ENCODE measurements at regions not wholly inside any gene's neighbourhood (a gene's known extent, or its start where the extent isn't known, plus 50 kb on each side); places are given as distances from the start of the nearest gene placed in this dataset.
"Not testable (repeated sequence)": the region's sequence is repeated elsewhere in the genome, so short reads cannot be mapped to it uniquely, and the experiment has no call there.

DNA sequence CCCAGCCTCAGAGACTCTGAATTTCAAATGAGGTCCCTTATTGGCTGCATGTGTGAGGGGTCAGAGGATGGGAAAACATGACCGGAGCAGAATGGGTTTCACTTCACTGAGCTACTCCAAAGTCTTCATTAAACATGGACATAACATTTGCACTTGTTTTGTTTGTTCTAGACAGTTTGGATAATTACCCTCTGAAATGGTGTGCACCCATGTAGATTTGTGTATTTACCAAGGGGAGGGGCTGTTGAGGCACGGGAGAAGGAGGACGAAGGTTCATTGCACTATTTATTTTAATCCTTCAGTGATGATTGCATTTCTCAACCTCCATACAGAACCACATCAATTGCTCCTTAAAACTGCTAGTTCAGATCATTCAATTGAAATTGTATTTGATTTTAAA is 364.2 kb downstream of the TFAP2B start:
- TF ChIP-seq, protein P1, sequence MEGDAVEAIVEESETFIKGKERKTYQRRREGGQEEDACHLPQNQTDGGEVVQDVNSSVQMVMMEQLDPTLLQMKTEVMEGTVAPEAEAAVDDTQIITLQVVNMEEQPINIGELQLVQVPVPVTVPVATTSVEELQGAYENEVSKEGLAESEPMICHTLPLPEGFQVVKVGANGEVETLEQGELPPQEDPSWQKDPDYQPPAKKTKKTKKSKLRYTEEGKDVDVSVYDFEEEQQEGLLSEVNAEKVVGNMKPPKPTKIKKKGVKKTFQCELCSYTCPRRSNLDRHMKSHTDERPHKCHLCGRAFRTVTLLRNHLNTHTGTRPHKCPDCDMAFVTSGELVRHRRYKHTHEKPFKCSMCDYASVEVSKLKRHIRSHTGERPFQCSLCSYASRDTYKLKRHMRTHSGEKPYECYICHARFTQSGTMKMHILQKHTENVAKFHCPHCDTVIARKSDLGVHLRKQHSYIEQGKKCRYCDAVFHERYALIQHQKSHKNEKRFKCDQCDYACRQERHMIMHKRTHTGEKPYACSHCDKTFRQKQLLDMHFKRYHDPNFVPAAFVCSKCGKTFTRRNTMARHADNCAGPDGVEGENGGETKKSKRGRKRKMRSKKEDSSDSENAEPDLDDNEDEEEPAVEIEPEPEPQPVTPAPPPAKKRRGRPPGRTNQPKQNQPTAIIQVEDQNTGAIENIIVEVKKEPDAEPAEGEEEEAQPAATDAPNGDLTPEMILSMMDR (IDR thresholded peaks at IDR 0.05): no peak
- Histone ChIP-seq H3K27me3 (no peaks in the 10 kb centered on the region), H3K4me1 (ENCODE audit: control insufficient read depth in 1 of 2, insufficient read depth in 1 of 2, low read depth in 1 of 2, low read length in 1 of 2) (no peaks in the 10 kb centered on the region), H3K9me3 (no peaks in the 10 kb centered on the region), H3K27ac (no peak overlapping the region), H3K36me3 (no peaks in the 10 kb centered on the region), H3K4me3 (ENCODE audit: low read depth in 1 of 2, low read length in 1 of 2) (no peak overlapping the region)

DNA sequence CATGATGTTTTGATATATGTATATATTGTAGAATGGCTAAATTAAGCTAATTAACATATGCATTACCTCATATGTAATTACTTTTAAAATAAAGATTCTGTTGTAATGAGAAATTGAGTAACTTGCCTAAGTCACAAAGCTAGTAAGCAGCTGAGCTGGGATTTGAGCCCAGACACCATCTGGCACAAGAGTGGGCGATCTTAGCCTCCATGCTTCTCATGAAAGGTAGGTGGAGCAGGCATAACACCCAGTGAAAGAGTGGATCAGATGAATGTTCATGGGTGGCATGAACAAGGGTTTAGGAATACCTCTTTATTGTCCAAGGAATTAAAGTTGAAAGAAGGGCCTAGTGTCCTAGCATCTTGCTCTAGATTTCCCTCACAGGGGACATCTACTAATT is 365.4 kb downstream of the TFAP2B start:
- Histone ChIP-seq H3K4me3 (ENCODE audit: low read depth in 1 of 2, low read length in 1 of 2) (no peak overlapping the region), H3K36me3 (no peaks in the 10 kb centered on the region), H3K27me3 (no peaks in the 10 kb centered on the region), H3K4me1 (ENCODE audit: control insufficient read depth in 1 of 2, insufficient read depth in 1 of 2, low read depth in 1 of 2, low read length in 1 of 2) (no peaks in the 10 kb centered on the region), H3K27ac (no peak overlapping the region), H3K9me3 (no peaks in the 10 kb centered on the region)
- TF ChIP-seq, protein P1 (IDR thresholded peaks at IDR 0.05): no peak

DNA sequence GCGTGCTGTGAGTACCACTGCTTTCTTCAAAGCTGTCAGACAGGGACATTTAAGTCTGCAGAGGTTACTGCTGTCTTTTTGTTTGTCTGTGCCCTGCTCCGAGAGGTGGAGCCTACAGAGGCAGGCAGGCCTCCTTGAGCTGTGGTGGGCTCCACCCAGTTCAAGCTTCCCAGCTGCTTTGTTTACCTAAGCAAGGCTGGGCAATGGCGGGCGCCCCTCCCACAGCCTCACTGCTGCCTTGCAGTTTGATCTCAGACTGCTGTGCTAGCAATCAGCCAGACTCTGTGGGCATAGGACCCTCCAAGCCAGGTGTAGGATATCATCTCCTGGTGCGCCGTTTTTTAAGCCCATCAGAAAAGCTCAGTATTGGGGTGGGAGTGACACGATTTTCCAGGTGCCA is 374.5 kb downstream of the TFAP2B start:
- H3K9me3 ChIP-seq; H3K4me1 ChIP-seq (ENCODE audit: control insufficient read depth in 1 of 2, insufficient read depth in 1 of 2, low read depth in 1 of 2, low read length in 1 of 2); H3K36me3 ChIP-seq; H3K27me3 ChIP-seq; H3K27ac ChIP-seq; H3K4me3 ChIP-seq (ENCODE audit: low read depth in 1 of 2, low read length in 1 of 2): not testable (repeated sequence)

DNA sequence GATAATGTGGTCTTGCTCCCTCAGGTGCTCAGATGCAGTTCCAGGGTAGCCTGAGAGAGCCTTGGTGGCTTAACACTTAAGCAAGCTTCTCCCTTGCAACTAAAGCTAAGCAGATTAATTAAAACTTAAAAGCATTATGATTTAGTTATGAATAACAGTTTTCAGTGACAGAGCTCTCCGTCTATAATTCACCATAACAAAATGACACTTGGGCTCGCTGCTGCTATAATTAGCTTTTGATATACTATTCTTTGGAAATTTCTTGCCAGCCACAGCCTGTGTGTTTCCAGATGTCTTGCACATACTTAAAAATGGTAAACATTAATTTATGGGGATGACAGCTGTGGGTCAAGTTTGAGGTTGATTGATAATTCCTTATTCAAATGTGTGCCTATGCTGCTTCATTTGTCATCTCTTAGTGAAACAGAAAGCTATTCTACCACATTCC is 380.5 kb downstream of the TFAP2B start:
- no peaks in the 10 kb centered on the region for H3K4me1 ChIP-seq (ENCODE audit: control insufficient read depth in 1 of 2, insufficient read depth in 1 of 2, low read depth in 1 of 2, low read length in 1 of 2)
- no peak overlapping the region for H3K27ac ChIP-seq
- H3K9me3 ChIP-seq: no peaks in the 10 kb centered on the region
- no peak overlapping the region for H3K4me3 ChIP-seq (ENCODE audit: low read depth in 1 of 2, low read length in 1 of 2)
- H3K36me3 ChIP-seq: no peaks in the 10 kb centered on the region
- TF ChIP-seq, protein P1 (IDR thresholded peaks at IDR 0.05): no peak
- H3K27me3 ChIP-seq: no peaks in the 10 kb centered on the region

DNA sequence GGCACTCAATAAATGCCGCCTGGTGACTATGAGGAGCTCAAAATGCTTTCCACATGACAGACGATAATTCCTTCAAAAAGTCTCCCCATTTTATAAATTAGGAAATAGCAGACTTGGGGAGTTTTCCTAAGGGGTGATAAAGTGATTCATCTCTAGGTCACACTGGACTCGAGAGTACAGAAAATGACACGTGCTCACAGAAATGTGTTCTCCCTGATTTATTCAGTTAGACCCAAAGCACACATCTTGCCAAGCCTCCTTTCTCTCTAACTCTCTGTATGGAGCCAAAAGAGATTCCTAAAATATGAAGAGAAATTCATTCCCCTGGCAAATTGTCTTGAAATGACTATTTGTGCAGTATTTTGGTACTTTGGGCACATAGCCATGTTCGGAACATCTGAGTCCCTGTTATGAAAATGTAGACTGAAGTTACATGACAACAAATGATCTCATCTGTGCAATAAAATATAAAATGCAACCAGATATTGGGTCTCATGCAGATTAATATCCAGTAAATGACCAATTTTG is 381.1 kb downstream of the TFAP2B start:
- Histone ChIP-seq H3K9me3 (no peaks in the 10 kb centered on the region), H3K36me3 (no peaks in the 10 kb centered on the region), H3K27me3 (no peaks in the 10 kb centered on the region), H3K27ac (no peak overlapping the region), H3K4me1 (ENCODE audit: control insufficient read depth in 1 of 2, insufficient read depth in 1 of 2, low read depth in 1 of 2, low read length in 1 of 2) (no peaks in the 10 kb centered on the region), H3K4me3 (ENCODE audit: low read depth in 1 of 2, low read length in 1 of 2) (no peak overlapping the region)
- TF ChIP-seq, protein P1 (IDR thresholded peaks at IDR 0.05): no peak

DNA sequence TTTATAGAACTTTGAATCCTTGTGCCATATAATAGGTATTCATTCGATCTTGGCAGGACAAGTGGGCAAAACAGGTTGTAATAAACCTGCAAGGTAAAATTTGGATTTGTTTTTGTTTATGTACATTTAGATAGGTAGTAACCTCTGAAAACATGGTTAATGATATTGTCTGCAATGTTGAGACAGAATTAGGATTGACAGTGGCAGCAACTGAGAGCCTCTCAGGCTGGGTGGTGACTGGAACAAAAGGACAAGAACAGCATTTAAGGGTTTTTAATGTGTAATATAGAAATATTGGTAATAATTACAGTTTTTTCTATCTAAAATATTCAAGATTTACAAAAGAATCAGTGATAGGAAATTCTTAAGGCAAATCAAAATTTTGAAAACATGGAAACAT is 382.0 kb downstream of the TFAP2B start:
- TF ChIP-seq, protein P1 (IDR thresholded peaks at IDR 0.05): no peak
- Histone ChIP-seq H3K27ac (no peak overlapping the region), H3K36me3 (no peaks in the 10 kb centered on the region), H3K27me3 (no peaks in the 10 kb centered on the region), H3K4me1 (ENCODE audit: control insufficient read depth in 1 of 2, insufficient read depth in 1 of 2, low read depth in 1 of 2, low read length in 1 of 2) (no peaks in the 10 kb centered on the region), H3K9me3 (no peaks in the 10 kb centered on the region), H3K4me3 (ENCODE audit: low read depth in 1 of 2, low read length in 1 of 2) (no peak overlapping the region)

DNA sequence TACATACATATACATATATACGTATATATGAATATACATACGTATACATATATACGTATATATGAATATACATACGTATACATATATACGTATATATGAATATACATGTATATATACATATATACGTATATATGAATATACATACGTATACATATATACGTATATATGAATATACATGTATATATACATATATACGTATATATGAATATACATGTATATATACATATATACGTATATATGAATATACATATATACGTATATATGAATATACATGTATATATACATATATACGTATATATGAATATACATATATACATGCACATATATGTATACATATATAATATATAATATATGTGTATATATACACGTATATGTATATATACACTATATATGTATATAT is 384.0 kb downstream of the TFAP2B start:
- not testable (repeated sequence) for H3K9me3 ChIP-seq; H3K27ac ChIP-seq; H3K4me1 ChIP-seq (ENCODE audit: control insufficient read depth in 1 of 2, insufficient read depth in 1 of 2, low read depth in 1 of 2, low read length in 1 of 2); H3K36me3 ChIP-seq; H3K4me3 ChIP-seq (ENCODE audit: low read depth in 1 of 2, low read length in 1 of 2); H3K27me3 ChIP-seq

Measured in neutrophil (primary cell).